Stimulated activated memory B cell treated with anti-CD40 and anti-IgM and Interleukin-4, amounts not matched to agents 10 μg/mL and 1 μg/mL and 100 μg/mL, for 72 hours (primary cell): ENCODE measurements at regions not wholly inside any gene's neighbourhood (a gene's known extent, or its start where the extent isn't known, plus 50 kb on each side); places are given as distances from the start of the nearest gene placed in this dataset.
"Not testable (repeated sequence)": the region's sequence is repeated elsewhere in the genome, so short reads cannot be mapped to it uniquely, and the experiment has no call there.

Source experiments
- ATAC-seq: fragments of 150-1000 bp; cut with Tn5 transposase; 2 replicates; pipeline ENCODE4 v1.10.0; 2021
- H3K27ac Mint-ChIP-seq: one replicate; pipeline ENCODE4 v1.8.0; 2022; ENCODE audit warnings: mild to moderate bottlenecking, mixed read lengths
- H3K27me3 Mint-ChIP-seq: one replicate; pipeline ENCODE4 v1.8.0; 2022; ENCODE audit warnings: mixed read lengths
- H3K36me3 Mint-ChIP-seq: one replicate; pipeline ENCODE4 v1.8.0; 2022; ENCODE audit warnings: mixed read lengths
- H3K4me1 Mint-ChIP-seq: one replicate; pipeline ENCODE4 v1.8.0; 2022; ENCODE audit warnings: mixed read lengths
- H3K4me3 Mint-ChIP-seq: one replicate; pipeline ENCODE4 v1.8.0; 2022; ENCODE audit warnings: mild to moderate bottlenecking, moderate library complexity, mixed read lengths
- H3K9me3 Mint-ChIP-seq: one replicate; pipeline ENCODE4 v1.8.0; 2022; ENCODE audit warnings: mixed read lengths

- not testable (repeated sequence) for H3K4me1 Mint-ChIP-seq, H3K27ac Mint-ChIP-seq, H3K36me3 Mint-ChIP-seq, H3K27me3 Mint-ChIP-seq, ATAC-seq, H3K4me3 Mint-ChIP-seq, H3K9me3 Mint-ChIP-seq
Measured at GRCh38 chr3:176015228-176015627, 1156.1 kb downstream of the NAALADL2 start.

- H3K9me3 Mint-ChIP-seq: no peaks in the 10 kb centered on the region
- H3K27me3 Mint-ChIP-seq: no peaks in the 10 kb centered on the region
- ATAC-seq: no peak
- no peak overlapping the region for H3K27ac Mint-ChIP-seq
- no peak overlapping the region for H3K4me3 Mint-ChIP-seq
- no peaks in the 10 kb centered on the region for H3K4me1 Mint-ChIP-seq
- no peaks in the 10 kb centered on the region for H3K36me3 Mint-ChIP-seq
Measured at GRCh38 chr3:176009256-176009655, 1150.1 kb downstream of the NAALADL2 start.

GRCh38 chr3:176005564-176005963, 1146.4 kb downstream of the NAALADL2 start:
- Mint-ChIP-seq H3K27ac (no peak overlapping the region), H3K4me1 (no peaks in the 10 kb centered on the region)

GRCh38 chr3:175989161-175989560, 1130.0 kb downstream of the NAALADL2 start:
- Mint-ChIP-seq H3K4me1 (no peaks in the 10 kb centered on the region), H3K36me3 (no peaks in the 10 kb centered on the region), H3K27ac (no peak overlapping the region), H3K4me3 (no peak overlapping the region), H3K9me3 (peaks cover 3% of the 10 kb centered on the region), H3K27me3 (no peaks in the 10 kb centered on the region)
- ATAC-seq: no peak

More at GRCh38 chr3:176005564-176005963, 1146.4 kb downstream of the NAALADL2 start:
- no peaks in the 10 kb centered on the region for H3K36me3 Mint-ChIP-seq
- H3K27me3 Mint-ChIP-seq: no peaks in the 10 kb centered on the region
- H3K9me3 Mint-ChIP-seq: no peaks in the 10 kb centered on the region
- ATAC-seq: no peak
- no peak overlapping the region for H3K4me3 Mint-ChIP-seq

- Mint-ChIP-seq H3K27ac (no peak overlapping the region), H3K9me3 (peaks cover 5% of the 10 kb centered on the region), H3K36me3 (no peaks in the 10 kb centered on the region), H3K27me3 (no peaks in the 10 kb centered on the region), H3K4me3 (no peak overlapping the region), H3K4me1 (no peaks in the 10 kb centered on the region)
- ATAC-seq: no peak
Measured at GRCh38 chr3:175988401-175988800, 1129.3 kb downstream of the NAALADL2 start.

- Mint-ChIP-seq H3K4me3 (no peak overlapping the region), H3K36me3 (no peaks in the 10 kb centered on the region), H3K9me3 (peaks cover 8% of the 10 kb centered on the region), H3K27ac (no peak overlapping the region), H3K27me3 (no peaks in the 10 kb centered on the region), H3K4me1 (no peaks in the 10 kb centered on the region)
- ATAC-seq: no peak
Measured at GRCh38 chr3:175985781-175986180, 1126.6 kb downstream of the NAALADL2 start.

- Mint-ChIP-seq H3K4me3 (no peak overlapping the region), H3K27me3 (no peaks in the 10 kb centered on the region), H3K4me1 (no peaks in the 10 kb centered on the region), H3K36me3 (no peaks in the 10 kb centered on the region), H3K27ac (no peak overlapping the region), H3K9me3 (peaks cover 8% of the 10 kb centered on the region)
- ATAC-seq: no peak
Measured at GRCh38 chr3:175983379-175983778, 1124.2 kb downstream of the NAALADL2 start.

- Mint-ChIP-seq H3K4me3 (no peak overlapping the region), H3K27me3 (no peaks in the 10 kb centered on the region), H3K4me1 (no peaks in the 10 kb centered on the region), H3K36me3 (no peaks in the 10 kb centered on the region), H3K9me3 (peaks cover 8% of the 10 kb centered on the region), H3K27ac (no peak overlapping the region)
- no peak for ATAC-seq
Measured at GRCh38 chr3:175980486-175981090, 1121.5 kb downstream of the NAALADL2 start.

- H3K4me1 Mint-ChIP-seq: no peaks in the 10 kb centered on the region
- peak; percentile 27 for ATAC-seq
- no peak overlapping the region for H3K4me3 Mint-ChIP-seq
- H3K9me3 Mint-ChIP-seq: peaks cover 4% of the 10 kb centered on the region
- no peak overlapping the region for H3K27ac Mint-ChIP-seq
- no peaks in the 10 kb centered on the region for H3K27me3 Mint-ChIP-seq
- no peaks in the 10 kb centered on the region for H3K36me3 Mint-ChIP-seq
Measured at GRCh38 chr3:175977968-175978752, 1119.0 kb downstream of the NAALADL2 start.

GRCh38 chr3:175969456-175969855, 1110.3 kb downstream of the NAALADL2 start:
- Mint-ChIP-seq H3K27ac (no peak overlapping the region), H3K27me3 (no peaks in the 10 kb centered on the region), H3K4me3 (no peak overlapping the region), H3K4me1 (no peaks in the 10 kb centered on the region), H3K36me3 (no peaks in the 10 kb centered on the region), H3K9me3 (peaks cover 8% of the 10 kb centered on the region)
- ATAC-seq: no peak

GRCh38 chr3:175965036-175965435, 1105.9 kb downstream of the NAALADL2 start:
- H3K27ac Mint-ChIP-seq: no peak overlapping the region
- ATAC-seq: no peak
- H3K36me3 Mint-ChIP-seq: no peaks in the 10 kb centered on the region
- H3K9me3 Mint-ChIP-seq: peaks cover 8% of the 10 kb centered on the region
- H3K4me1 Mint-ChIP-seq: no peaks in the 10 kb centered on the region
- no peak overlapping the region for H3K4me3 Mint-ChIP-seq
- H3K27me3 Mint-ChIP-seq: no peaks in the 10 kb centered on the region

- H3K27me3 Mint-ChIP-seq: no peaks in the 10 kb centered on the region
- H3K4me3 Mint-ChIP-seq: no peak overlapping the region
- no peaks in the 10 kb centered on the region for H3K36me3 Mint-ChIP-seq
- peaks cover 14% of the 10 kb centered on the region for H3K9me3 Mint-ChIP-seq
- no peaks in the 10 kb centered on the region for H3K4me1 Mint-ChIP-seq
- ATAC-seq: no peak
- H3K27ac Mint-ChIP-seq: no peak overlapping the region
Measured at GRCh38 chr3:175957427-175957826, 1098.3 kb downstream of the NAALADL2 start.

GRCh38 chr3:175956964-175957363, 1097.8 kb downstream of the NAALADL2 start:
- H3K4me1 Mint-ChIP-seq: no peaks in the 10 kb centered on the region
- no peak overlapping the region for H3K27ac Mint-ChIP-seq
- no peak overlapping the region for H3K4me3 Mint-ChIP-seq
- H3K36me3 Mint-ChIP-seq: no peaks in the 10 kb centered on the region
- peaks cover 14% of the 10 kb centered on the region for H3K9me3 Mint-ChIP-seq
- no peak for ATAC-seq
- no peaks in the 10 kb centered on the region for H3K27me3 Mint-ChIP-seq

- Mint-ChIP-seq H3K9me3 (peaks cover 13% of the 10 kb centered on the region), H3K4me1 (no peaks in the 10 kb centered on the region), H3K36me3 (no peaks in the 10 kb centered on the region), H3K27me3 (no peaks in the 10 kb centered on the region), H3K27ac (no peak overlapping the region), H3K4me3 (no peak overlapping the region)
- ATAC-seq: no peak
Measured at GRCh38 chr3:175951047-175951694, 1092.0 kb downstream of the NAALADL2 start.

- Mint-ChIP-seq H3K4me3 (no peak overlapping the region), H3K9me3 (peaks cover 18% of the 10 kb centered on the region), H3K27ac (no peak overlapping the region), H3K4me1 (no peaks in the 10 kb centered on the region), H3K27me3 (no peaks in the 10 kb centered on the region), H3K36me3 (no peaks in the 10 kb centered on the region)
- no peak for ATAC-seq
Measured at GRCh38 chr3:175948041-175948440, 1088.9 kb downstream of the NAALADL2 start.

GRCh38 chr3:175941352-175941751, 1082.2 kb downstream of the NAALADL2 start:
- Mint-ChIP-seq H3K4me3 (no peak overlapping the region), H3K27me3 (no peaks in the 10 kb centered on the region), H3K9me3 (peaks cover 16% of the 10 kb centered on the region), H3K4me1 (no peaks in the 10 kb centered on the region), H3K36me3 (no peaks in the 10 kb centered on the region), H3K27ac (no peak overlapping the region)
- no peak for ATAC-seq
